ENCODE measurements at regions not wholly inside any gene's neighbourhood (a gene's known extent, or its start where the extent isn't known, plus 50 kb on each side); places are given as distances from the start of the nearest gene placed in this dataset.

DNA sequence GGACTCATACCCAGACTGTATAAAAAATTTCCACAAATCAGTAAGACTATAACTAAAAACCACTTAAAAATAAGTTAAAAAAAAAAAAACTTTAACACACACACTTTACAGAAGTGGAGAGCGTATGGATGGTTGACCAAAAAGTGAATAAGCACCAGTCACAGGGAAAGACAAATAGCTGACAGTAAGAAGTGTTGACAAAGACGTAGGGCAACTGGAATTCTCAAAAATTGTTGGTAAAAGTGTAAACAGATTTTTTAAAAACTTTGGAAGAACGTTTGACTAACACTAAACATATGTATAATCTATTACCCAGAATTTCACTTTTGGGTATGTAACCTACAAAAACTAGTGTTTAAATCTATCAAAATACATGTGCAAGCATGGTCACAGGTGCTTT is 73.7 kb downstream of the TMEM212 start:
- no peak for TF ChIP-seq POLR2A (IDR thresholded peaks at IDR 0.05)
- TF ChIP-seq, protein P1, sequence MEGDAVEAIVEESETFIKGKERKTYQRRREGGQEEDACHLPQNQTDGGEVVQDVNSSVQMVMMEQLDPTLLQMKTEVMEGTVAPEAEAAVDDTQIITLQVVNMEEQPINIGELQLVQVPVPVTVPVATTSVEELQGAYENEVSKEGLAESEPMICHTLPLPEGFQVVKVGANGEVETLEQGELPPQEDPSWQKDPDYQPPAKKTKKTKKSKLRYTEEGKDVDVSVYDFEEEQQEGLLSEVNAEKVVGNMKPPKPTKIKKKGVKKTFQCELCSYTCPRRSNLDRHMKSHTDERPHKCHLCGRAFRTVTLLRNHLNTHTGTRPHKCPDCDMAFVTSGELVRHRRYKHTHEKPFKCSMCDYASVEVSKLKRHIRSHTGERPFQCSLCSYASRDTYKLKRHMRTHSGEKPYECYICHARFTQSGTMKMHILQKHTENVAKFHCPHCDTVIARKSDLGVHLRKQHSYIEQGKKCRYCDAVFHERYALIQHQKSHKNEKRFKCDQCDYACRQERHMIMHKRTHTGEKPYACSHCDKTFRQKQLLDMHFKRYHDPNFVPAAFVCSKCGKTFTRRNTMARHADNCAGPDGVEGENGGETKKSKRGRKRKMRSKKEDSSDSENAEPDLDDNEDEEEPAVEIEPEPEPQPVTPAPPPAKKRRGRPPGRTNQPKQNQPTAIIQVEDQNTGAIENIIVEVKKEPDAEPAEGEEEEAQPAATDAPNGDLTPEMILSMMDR (IDR thresholded peaks at IDR 0.05): no peak
- TF ChIP-seq POLR2AphosphoS5 (IDR thresholded peaks at IDR 0.05; ENCODE audit: insufficient read depth in 1 of 2, low read depth in 1 of 2): no peak
